ENCODE measurements at regions not wholly inside any gene's neighbourhood (a gene's known extent, or its start where the extent isn't known, plus 50 kb on each side); places are given as distances from the start of the nearest gene placed in this dataset.
"Not testable (repeated sequence)": the region's sequence is repeated elsewhere in the genome, so short reads cannot be mapped to it uniquely, and the experiment has no call there.

DNA sequence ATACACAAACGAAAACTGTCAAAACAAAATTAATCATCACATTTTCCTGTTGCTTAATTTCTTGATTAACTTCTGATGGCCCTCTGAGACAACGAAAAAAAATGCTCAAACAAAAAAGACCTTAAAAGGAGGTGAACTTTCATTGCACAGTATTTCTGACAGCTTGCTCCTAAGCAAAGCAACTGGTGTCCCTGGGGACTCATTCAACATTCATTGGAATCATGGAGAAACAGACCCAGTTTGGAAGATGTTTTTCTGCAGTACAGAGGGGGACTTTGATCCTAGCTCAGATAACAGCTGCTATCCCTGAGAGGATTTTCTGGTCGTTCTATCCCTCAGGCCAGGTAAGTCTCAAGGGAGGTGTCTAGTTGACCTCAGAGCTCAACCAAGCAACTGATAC, 378.7 kb upstream of the ATP11B start:
- DNase-seq, result no peak

DNA sequence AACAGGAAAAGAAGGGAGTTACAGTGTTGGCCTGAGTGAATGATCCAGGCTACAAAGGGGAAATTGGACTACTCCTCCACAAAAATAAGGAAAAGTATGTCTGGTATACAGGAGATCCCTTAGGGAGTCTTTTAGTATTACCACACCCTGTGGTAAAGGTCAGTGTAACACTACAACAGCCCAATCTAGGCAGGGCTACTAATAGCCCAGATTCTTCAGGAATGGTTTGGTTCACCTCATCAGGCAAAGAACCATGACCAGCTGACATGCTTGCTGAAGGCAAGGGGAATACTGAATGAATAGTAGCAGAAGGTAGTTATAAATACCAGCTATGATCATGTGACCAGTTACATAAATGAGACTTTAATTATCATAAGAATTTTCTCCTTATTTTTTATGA, 372.6 kb upstream of the ATP11B start:
- DNase-seq, result no peak

DNA sequence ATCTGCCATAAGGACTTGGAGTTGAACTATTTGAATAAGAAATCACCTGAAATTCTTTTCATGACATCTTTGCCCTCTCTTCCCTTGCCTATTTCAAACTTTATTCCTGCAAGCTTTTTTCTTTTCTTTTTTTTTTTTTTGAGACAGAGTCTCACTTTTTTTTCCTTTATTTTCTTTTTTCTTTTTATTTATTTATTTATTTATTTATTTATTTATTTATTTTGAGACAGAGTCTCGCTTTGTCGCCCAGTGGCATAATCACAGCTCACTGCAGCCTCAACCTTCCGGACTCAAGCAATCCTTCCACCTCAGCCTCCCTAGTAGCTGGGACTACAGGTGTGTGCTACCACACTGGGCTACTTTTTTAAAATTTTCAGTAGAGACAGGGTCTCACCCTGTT, 369.3 kb upstream of the ATP11B start:
- no peak for DNase-seq

DNA sequence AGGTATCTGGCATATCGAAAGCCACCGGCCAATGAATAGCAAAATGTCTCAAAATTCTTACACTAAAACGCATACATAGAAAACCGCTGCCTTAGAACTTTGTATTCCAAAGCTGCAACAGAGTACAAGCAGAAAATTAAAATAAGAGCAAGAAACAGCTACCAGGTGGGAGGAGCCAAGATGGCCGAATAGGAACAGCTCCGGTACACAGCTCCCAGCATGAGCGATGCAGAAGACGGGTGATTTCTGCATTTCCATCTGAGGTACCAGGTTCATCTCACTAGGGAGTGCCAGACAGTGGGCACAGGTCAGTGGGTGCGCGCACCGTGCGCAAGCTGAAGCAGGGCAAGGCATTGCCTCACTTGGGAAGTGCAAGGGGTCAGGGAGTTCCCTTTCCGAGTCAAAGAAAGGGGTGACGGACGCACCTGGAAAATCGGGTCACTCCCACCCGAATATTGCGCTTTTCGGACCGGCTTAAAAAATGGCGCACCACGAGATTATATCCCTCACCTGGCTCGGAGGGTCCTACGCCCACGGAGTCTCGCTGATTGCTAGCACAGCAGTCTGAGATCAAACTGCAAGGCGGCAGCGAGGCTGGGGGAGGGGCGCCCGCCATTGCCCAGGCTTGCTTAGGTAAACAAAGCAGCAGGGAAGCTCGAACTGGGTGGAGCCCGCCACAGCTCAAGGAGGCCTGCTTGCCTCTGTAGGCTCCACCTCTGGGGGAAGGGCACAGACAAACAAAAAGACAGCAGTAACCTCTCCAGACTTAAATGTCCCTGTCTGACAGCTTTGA, 367.2 kb upstream of the ATP11B start:
- DNase-seq, result not testable (repeated sequence)

DNA sequence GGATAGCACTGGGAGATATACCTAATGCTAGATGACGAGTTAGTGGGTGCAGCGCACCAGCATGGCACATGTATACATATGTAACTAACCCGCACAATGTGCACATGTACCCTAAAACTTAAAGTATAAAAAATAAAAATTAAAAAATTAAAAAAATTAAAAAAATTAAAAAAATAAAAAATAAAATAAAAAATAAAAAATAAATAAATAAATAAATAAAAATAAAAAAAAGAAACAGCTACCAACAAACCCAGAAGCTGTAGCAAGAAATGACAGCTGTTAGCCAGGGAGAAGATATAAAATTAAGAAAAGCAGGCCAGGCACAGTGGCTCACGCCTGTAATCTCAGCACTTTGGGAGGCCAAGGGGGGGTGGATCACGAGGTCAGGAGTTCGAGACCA, 361.3 kb upstream of the ATP11B start:
- DNase-seq, result not testable (repeated sequence)

DNA sequence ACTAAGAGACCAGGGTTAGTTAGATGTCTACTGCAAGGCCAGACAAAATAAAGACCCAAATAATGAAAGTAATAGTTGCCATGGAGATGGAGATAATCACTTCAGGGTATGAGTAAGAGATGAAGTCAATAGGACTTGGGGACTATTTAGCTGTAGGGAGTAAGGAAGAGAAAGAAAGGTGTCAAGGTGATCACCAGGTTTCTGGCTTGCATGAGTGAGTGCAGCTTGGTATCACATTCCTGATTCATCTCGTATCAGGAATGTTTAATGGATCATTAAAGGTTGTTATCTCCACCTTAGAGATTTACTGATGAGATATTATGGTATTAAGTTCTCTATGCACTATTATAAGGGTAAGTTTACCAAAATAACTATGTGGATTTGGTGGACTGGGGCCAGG, 357.4 kb upstream of the ATP11B start:
- no peak for DNase-seq

DNA sequence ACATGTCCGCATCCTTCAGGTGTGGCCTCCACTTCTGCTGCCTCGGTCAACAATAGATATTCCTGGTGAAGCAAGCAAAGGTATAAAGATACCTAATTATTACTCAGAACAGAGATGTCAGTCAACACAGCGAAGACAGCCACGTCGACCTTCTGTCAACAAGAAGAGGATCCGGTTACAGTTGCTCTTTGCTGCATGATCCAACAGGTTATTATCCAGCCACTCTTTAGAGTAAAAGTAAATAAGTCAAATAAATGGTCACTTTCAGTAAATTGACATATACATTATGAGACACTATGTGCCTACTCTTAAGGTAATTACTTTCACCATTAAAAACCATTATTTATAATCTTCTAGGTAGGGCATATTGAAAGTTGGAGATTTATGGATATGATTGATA, 356.8 kb upstream of the ATP11B start:
- DNase-seq, result peak; percentile 98

DNA sequence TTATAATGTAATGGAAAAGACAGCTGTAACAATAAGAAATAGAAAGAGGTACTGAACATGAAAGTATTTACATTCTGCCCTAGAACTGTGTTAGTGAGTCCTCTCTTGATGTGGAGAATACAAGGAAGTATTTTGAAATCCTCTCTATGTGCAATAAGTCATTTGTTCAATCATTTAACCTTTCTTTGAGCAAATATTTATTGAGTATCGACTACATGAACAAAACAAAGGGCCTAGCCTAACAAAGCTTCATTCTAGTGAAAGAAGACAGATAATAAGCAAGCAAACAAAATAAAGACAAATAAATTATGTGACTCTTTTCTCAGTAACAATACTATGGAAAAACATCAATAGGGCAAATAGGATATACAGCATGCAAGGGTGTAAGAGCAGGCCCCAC, 354.9 kb upstream of the ATP11B start:
- DNase-seq, result peak; percentile 73

DNA sequence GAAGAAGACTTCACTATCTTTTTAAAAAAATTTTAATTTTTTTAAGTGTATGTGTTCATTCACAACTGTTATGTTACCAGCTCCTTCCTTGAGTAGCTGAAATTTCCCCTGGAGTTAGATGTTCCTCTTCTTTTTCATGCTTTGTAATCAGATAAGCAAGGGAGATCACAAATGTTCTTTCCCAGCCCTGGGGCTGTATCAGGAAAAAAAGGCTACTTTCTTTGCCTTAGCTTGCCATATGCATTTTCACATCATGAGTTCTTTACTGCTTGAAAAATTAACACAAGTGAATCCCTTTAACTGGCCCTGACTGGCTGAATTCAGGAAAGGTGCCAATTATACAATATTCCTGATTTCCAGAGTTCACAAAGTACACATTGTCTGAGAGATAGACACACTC, 353.2 kb upstream of the ATP11B start:
- no peak for DNase-seq

DNA sequence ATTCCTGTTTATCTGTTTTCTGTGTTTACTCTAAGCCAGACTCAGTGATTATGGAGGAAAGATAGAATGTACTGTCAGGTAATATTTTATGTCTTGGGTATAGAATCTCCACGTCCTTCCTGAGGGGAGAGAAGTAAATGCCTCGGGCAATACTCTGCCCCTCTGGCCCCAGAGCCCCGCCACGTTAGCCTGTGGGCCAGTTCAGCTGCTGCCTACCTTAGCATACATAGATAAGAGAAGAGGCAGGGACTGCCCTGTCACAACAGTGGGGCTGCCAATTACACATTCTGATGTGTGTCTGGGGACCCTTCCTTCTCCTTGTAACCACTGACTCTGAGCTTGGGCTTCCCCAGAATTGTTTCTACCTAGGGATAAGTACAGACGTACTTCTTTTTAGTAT, 347.7 kb upstream of the ATP11B start:
- DNase-seq, result no peak

DNA sequence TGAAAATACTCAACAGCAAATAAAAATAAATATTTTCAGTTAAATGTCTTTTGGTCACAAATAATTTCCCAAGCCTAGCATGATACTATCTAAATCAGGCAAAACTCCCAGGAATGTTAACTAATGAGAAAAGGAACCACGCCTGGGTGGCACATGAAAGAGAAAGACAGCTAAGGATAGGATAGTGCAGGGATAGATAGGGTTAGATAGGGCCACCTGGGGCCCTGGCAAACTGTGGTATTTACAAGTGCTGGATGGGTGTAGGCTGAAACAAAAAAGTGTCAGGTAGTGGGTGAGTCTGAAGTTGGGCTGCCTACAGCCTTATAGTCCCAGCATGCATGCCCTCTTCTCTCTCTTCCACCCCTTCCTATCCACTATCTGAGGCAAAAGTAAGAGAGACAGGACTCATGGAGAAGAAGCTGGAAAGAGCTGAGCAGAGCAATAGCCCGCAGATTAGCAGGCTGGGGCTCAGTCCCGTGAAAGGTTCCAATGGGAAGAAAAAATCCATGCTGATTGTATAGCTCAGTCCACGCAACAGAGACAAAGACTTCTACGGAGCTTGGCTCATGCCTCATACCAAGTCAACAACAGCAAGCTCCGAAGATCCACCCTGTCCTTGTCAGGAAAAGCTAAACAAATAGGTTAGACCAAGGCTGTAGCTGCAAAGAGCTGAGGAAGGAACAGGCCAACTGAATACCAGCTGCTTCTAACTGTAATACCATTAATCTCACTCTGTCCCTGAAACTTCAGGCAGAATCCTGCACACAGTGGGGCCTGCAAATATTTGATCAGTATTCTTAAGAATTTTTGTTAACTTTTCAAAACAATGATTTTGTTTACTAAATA, 342.1 kb upstream of the ATP11B start:
- no peak for DNase-seq

DNA sequence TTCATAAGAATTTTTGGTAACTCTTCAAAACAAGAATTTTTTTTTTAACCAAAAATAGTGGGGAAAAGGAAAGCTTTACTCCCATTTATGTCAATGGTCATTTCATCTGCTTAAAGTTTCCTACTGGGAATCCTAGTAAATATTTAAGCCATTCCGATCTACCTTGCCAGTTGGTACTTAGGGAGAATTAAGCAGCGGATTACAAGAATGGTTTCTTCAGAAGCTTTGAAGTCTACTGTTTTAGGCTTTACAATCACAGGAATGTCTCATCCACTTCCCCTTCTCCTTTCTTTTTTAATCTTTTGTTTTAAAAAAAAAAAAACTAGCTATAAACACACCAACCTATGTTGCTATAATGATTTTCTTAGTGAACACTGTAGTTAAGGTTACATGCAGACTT, 341.4 kb upstream of the ATP11B start:
- DNase-seq, result no peak

DNA sequence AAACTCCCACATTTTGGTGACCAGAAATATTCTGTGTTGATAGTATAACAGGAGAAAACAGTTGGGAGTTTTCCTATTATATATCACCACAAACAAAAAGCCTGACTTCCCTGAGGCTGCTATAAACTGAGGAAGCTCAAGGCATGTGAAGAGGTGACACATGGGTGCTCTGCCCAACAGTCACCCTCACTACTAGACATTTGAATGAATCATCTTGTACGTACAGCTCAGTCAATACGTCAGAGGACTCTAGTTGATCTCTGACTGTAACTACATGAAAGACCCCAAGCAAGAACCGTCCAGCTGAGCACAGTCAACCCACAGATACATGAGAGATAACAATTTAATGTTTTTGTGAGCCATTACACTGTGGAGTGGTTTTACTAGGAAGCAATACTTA, 338.3 kb upstream of the ATP11B start:
- no peak for DNase-seq

DNA sequence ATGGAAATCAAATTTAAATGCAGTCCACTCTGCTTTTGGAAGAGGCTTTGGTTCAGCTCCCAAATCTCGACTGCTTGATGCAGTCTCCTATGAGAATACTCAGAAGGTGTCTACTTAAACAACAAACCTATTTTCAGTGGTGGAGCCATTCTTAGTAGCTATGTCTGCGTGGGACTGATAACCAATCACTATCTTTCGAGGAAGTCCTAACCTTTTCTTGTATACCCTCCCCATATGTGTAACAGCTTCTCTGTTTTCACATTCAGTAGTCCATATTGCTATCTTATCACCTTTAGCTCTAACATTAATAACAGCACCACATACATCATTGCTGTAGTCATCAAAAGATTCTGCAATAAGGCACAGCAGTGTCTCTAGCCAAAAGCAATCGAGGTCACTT, 333.0 kb upstream of the ATP11B start:
- DNase-seq, result no peak

DNA sequence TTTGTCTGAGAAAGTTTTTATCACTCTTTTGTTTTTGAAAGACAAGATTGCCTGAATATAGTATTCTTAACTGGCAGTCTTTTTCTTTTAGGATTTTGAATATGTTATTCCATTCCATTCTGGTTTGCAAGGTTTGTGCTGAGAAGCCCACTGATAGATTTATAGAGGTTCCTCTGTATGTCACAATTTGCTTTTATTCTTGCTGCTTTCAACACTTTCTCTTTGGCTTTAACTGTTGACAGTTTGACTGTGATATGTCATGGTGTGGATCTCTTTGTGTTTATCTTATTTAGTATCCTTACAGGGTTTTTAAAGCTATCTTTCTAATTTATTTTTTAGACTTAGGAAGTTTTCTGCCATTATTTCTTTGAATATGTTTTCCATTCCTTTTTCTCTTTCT, 331.2 kb upstream of the ATP11B start:
- DNase-seq, result no peak

DNA sequence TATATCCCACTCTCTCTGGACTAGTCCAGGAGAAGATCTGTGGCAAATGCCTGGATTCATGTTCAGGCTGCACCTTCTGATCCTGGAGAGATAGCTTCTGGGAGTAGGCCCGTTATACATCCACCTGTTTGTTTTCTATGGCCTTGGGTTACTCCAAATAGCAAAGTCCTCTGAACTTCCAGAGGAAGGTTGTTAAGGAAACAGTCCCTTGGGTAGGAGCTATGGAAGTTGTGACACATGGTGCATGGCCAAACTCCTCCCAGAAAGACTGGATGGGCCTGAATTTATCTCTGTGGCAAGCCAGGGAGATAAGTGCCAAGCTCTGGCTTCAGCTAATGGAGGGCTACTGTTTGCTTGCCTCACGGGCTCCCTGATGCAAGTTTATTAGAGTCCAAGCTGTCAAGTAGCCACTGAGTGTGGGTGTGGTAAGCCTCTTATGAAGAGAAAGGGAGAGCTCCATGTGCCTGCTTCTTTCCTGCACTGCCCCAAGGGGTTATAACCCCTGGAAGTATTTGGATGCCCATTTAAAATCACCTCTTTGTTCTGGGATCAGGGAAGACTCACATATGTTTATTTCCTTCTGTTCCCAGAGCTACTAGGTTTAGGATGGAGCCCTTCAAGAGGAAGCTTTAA, 328.7 kb upstream of the ATP11B start:
- DNase-seq, result no peak

DNA sequence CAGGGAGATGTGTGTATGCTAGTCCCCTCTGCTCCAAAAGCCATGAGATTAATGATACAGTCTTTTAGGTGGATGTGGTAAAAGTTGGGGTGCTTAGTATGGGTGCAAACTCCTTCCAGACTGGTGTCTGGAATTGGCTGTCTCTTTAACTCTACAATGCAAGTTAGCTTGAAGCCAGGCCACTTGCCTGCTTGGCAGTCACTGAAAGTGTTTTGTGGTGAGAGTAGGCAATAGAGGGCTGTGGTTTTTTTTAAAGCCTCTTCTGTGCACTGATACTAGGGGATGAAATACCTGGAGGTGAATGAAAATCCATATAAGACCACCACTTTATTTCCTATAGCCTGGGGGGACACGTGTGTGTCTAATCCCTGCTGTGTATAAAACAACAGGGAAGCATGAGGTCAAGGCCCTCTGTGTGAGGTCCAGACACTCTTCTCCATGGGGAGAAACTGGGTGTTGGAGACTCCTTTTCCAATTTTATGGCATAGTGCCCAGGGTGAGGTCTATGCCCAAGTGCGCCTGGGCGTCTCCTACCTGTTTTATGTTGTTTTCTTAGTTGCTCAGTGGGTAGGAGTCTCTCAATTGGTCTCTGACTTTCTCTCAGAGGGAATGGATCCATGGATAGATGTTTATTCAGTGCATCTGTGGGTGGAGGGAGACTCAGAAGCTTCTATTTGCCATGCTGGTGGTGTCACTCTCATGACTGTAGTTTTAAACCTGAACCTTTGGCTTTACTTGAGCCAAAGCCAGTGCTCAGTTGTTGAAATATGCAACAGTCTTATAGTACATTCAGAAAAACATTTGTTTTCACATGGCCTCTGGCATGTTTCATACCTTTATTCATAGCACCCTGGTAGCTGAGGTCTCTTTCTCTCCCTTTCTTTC, 327.8 kb upstream of the ATP11B start:
- no peak for DNase-seq

DNA sequence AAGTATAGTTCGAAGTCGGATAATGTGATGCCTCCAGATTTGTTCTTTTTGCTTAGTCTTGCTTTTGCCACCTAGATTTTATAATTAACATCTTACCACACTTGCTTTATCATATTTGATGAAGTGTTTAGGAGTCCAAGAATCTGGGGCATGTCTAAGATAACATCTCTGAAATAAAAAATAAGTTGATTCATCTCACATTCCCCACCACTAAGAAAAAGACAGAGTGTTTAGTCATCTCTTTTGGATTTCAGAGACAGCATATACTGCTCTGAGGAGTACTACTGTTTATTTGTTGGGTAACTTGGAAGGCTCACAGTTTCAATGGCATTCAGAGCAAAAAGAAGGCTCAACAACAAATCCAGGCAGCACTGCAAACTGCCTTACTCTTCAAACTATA, 324.2 kb upstream of the ATP11B start:
- no peak for DNase-seq

DNA sequence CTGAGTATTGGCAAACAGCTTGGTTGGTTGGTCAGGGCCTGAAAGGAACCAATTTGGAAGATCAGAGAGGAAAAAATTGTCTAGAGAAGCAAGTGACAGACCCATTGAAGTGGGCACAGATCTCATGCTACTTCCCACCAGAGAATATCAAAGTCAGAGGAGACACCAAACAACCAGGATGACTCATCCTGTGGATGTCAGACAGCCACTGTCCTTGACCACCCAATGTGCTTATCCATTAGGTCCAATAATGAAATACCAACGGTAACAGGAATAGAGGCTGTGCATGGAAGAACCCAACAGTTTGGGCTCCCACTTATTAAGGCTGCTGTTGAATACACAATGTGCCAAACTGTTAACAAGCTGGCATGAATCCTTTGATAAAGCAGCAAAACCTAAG, 323.1 kb upstream of the ATP11B start:
- no peak for DNase-seq

DNA sequence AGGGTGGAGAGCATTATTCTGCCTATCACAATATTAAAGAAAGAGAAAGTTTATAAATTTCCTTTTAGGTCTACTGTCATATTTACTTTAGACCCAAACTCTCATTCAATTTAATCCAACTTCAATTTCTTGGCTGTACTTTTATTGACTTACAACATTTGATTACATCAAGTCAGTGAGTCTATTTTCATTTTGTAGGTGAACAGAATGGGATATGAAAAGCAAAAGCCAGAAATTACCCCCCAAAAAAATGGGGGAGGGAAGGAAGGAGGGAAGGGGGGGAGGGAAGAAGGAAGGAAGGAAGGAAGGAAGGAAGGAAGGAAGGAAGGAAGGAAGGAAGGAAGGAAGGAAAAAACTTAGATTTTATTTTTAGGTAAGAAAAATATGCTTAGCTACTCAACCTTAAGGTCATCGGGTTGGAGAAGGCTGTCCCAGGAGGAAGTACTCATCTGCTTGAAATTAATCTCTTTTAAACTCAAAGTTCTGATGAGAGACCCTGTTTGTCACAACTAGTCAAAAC, 320.1 kb upstream of the ATP11B start:
- DNase-seq, result no peak

DNA sequence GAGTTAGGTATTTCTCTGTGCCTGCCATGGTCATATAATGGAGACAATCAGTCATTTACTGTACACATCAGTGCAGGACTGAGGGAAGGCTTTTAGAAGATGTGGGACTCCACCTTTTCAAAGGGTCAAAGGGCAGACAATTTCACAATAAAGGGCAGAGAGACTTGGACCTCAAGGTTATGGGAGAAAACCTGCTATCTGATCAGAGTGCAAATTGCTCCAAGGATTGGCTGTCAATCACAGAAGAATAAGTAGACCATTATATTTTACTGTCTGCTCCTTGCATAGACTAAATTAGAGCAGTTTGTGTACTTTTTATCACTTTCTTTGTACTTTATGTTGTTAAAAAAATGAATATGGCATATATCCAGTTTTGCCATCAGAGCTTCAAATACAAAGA, 314.9 kb upstream of the ATP11B start:
- no peak for DNase-seq

All from NCI-H1436 treated with DMSO at 0.1 percent for 48 hours (cell line).